Vagina (tissue), 2 donors: ENCODE measurements at regions not wholly inside any gene's neighbourhood (a gene's known extent, or its start where the extent isn't known, plus 50 kb on each side); places are given as distances from the start of the nearest gene placed in this dataset.

Experiments
- CTCF ChIP-seq, 3 experiments: fragments of 450-650 bp in 2 of 3; fragments of 200-600 bp in 1 of 3; sonication (generic) in 1 of 3; IDR thresholded peaks; one replicate each; pipeline ENCODE4 v1.5.1; 2017 to 2019; ENCODE audit warnings: antibody characterized with exemption in 3 of 3, mild to moderate bottlenecking in 2 of 3, moderate library complexity in 2 of 3
- POLR2A ChIP-seq, 2 donors: fragments of 450-650 bp; IDR thresholded peaks; one replicate each; pipeline ENCODE4 v1.6.1; 2017; ENCODE audit warnings: antibody characterized with exemption in 2 of 2, mild to moderate bottlenecking in 2 of 2, moderate library complexity in 2 of 2
- POLR2AphosphoS5 ChIP-seq, 2 donors: sonication (generic); formaldehyde crosslinking; IDR thresholded peaks; one replicate each; pipeline ENCODE4 v1.9.0; 2017; ENCODE audit warnings: antibody characterized with exemption in 2 of 2, mild to moderate bottlenecking in 2 of 2, low read depth in 1 of 2; ENCODE audit not compliant: insufficient read depth in 1 of 2

GRCh38 chr17:33947762-33948161, 307.3 kb upstream of the CCL2 start:
- TF ChIP-seq CTCF (IDR thresholded peaks at IDR 0.05) (no peak), POLR2A (IDR thresholded peaks at IDR 0.05) (no peak), POLR2AphosphoS5 (IDR thresholded peaks at IDR 0.05; ENCODE audit: insufficient read depth in 1 of 2, low read depth in 1 of 2) (no peak)
